ENCODE measurements at regions not wholly inside any gene's neighbourhood (a gene's known extent, or its start where the extent isn't known, plus 50 kb on each side); places are given as distances from the start of the nearest gene placed in this dataset.

DNA sequence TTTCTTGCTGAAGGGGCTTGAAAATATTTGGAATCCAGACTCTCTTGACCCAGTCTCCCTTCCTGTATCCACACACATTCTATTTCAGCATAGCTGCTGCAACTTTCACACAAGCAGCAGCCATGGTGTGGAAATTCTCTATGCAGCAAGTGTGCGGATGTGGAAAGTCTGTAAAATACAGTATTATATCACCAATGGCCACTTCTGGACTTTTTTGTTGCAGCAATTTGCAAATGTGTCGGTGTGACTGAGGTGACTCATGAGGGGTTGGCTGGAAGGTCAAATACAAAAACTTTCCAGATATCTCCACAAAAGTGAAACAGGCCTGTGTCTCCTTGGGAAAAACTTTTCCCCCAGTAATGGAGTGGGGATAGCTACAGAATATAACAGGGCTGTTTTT, 299.3 kb upstream of the GYPC start:
- no peak for DNase-seq

- no peak for DNase-seq
Observed at GRCh38 chr2:126358122-126358521, 297.8 kb upstream of the GYPC start.

DNA sequence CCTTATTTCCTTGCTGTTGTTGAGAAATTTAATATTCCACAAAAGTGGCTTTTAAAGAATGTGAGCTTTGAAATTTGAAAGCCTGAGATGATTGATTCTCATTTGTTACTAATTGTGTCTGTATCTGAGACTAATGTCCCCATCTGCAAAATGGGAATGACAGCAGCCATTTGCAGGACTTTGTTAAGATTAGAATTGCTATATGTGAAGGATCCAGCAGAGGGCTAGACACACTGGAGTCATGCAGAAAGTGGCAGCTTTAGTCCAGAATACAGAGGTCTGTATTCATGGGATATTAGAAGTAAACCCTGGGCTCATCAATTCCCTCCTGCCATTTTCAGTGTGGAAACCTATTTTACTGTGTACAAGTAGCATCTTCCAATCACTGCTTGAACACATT, 296.5 kb upstream of the GYPC start:
- DNase-seq: no peak

DNA sequence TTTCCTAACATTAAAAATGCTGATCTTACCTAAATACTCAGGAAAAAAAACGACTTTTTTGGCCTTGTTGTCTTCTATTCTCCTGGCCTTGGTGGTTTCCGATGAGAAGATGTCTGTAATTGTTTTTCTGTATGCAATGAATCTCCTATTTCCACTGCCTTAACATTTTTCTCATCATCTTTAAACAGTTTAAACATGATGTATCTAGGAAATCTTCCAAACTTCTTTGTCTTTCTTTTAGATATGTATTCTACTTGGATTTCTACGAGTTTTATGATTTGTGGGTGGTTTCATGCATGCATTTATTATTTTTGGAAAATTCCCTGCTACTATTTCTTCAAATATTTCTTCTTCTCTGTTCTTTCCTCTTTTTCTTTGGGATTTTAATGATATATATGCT, 288.6 kb upstream of the GYPC start:
- no peak for DNase-seq

DNA sequence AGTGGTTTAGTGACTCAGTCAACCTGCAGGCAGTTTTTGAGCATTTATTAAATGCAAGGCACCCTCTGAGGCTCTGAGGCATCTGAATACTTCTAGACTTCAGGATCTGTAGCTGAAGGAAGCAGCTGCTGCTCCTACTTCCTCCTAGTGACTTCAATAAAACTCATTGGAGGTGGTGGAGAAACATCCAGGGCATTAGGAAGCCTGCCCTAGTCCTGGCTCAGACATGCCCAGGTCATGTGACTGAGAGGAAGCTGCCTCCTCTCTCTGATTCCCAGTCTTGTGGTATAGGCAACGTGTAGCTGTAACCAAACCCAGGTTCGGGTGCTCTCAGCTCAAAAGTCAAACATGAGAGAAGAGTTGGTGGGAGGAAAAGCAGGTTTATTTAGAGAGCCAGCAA, 287.2 kb upstream of the GYPC start:
- no peak for DNase-seq

GRCh38 chr2:126370201-126370600, 285.8 kb upstream of the GYPC start:
- no peak for DNase-seq

GRCh38 chr2:126372406-126372805, 283.6 kb upstream of the GYPC start:
- DNase-seq: no peak

DNA sequence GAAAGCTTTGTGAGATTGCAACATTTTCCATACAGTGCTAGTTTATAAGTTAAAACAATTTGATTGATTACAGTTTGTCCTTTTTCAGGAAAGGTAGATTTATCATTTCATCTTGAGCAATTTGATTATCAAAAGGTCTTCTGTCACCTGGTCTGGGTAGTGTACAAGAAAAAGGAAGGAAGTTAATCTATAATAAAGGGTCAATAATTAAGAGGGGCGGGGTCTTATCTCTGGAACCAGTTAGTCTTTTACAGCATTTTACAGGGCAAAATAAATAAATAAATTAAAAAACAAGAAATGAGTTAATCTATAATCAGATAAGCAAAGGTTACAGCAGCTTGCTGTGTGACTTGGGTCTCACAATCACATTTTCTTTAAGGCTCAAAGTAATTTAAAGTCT, 277.8 kb upstream of the GYPC start:
- DNase-seq: no peak

GRCh38 chr2:126381091-126381490, 274.9 kb upstream of the GYPC start:
- DNase-seq: no peak

DNA sequence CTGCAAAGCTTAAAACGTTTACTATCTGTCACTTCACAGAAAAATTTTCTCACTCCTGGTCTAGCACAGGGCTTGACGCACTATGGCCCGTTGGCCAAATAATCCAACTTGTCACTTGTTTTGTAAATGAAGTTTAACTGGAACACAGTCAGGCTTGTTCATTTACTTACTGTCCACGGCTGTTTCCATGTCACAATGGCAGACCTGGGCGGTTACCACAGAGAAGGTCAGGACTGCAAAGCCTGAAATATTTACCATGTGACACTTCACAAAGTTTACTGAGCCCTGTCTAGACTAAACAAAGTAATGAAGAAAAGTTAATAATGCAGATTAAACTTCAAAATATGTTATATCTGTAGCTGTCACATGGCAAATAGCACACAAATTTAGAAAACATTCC, 273.0 kb upstream of the GYPC start:
- DNase-seq: no peak

DNA sequence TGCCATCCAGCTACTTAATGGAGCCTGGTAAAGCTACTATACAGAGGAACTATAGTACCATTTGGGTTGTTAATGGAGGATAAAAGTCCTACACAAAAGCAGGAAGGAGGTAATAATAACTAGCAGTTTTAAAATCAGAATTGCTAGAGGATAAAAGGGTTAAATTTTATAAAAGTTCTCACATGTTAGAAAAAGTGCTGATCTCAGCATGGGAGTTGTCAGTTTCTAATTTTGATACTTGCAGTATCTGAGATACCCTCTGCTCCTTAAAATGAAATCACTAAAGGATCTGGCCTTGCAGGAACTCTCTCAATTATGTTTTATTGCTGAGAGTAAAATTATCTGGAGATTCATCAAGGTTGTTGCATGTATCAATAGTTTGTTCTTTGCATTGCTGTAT, 272.2 kb upstream of the GYPC start:
- no peak for DNase-seq

GRCh38 chr2:126385441-126385840, 270.5 kb upstream of the GYPC start:
- DNase-seq: no peak

DNA sequence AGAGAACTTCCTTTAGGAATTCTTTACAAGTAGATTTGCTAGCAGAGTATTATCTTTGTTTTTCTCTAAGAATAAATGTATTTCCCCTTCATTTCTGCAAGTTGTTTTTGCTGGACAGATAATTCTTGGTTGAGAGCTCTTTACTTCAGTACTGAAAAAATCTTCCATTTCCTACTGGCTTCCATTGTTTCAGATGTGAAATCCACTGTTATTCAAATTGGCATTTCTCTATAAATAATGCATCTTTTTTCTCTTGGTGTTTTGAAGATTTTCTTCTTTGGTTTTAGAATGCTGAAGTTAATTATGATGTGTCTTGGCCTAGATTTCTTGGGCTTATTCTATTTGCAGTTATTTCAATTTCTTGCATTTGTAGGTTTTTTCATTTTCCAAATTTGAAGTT, 270.0 kb upstream of the GYPC start:
- DNase-seq: no peak

DNA sequence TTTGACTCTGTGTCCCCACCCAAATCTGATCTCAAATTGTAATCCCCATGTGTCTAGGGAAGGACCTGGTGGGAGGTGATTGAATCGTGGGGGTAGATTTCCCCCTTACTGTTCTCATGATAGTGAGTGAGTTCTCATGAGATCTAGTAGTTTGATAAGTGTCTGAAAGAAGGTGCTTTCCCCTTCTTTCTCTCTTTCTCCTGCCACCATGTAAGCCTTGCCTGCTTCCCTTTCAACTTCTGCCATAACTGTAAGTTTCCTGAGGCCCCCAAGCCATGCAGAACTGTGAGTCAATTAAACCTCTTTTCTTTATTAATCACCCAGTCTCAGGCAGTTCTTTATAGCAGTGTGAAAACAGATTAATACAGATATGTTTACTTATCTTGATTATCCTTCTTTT, 266.5 kb upstream of the GYPC start:
- no peak for DNase-seq

GRCh38 chr2:126392889-126393288, 263.1 kb upstream of the GYPC start:
- no peak for DNase-seq

DNA sequence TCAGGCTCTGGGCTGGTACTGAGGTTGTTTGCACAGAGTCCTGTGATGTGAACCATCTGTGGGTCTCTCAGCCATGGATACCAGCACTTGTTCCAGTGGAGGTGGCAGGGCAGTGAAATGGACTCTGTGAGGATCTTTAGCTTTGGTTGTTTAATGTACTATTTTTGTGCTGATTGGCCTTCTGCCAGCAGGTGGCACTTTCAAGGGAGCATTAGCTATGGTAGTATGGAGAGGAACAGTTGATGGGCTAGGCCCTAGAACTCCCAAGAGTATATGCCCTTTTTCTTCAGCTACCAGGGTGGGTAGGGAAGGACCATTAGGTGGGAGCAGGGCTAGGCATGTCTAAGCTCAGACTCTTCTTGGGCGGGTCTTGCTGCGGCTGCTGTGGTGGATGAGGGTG, 257.0 kb upstream of the GYPC start:
- DNase-seq: no peak

DNA sequence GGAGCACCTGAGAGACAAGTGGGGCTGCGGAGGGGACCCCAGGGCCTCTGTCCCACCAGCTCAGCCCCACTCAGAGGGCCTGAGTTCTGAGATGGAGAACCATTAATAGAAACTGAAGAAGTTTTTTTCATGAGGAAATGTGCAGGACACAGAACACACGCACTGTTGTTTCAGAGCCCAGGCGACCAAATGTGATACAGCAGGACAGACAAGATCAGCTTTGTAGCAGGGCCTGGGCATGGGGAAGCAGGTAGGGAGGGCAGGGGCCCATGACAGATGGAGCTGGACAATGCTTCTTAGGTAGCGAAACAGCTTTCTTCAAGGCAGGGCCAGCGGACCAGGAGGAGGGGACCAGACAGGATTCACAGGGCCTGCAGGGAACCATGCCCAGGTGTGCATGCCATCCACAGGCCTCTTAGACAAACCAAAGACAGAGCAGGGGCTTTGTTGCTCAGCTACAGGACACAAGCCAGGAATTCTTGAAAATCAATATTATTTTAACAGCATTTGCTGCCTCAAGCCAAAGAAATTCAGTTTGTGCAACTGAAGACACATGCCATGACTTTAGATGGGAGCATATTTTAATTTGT, 252.8 kb upstream of the GYPC start:
- DNase-seq: no peak

DNA sequence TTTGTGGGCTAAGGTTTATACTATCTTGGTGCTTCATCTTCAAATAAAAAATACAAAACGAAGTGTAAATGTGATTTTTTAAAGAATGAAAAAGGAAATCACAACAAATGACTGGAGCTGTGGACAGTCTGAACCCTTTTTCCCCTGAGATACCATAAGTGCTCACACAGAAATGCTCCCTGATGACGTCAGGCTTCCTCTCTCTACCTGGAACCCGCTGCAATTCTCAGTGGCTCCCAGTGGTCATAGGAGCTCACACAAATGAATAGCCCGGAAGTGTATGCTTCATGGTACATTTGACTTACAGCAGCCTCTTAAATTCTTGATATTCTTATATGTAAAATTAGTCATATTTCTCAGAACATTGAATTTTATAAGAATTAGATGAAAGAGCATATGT, 249.7 kb upstream of the GYPC start:
- no peak for DNase-seq

- no peak for DNase-seq
Observed at GRCh38 chr2:126408671-126409070, 247.3 kb upstream of the GYPC start.

- DNase-seq: no peak
Observed at GRCh38 chr2:126409850-126410249, 246.1 kb upstream of the GYPC start.

- no peak for DNase-seq
Observed at GRCh38 chr2:126413079-126413478, 242.9 kb upstream of the GYPC start.

DNA sequence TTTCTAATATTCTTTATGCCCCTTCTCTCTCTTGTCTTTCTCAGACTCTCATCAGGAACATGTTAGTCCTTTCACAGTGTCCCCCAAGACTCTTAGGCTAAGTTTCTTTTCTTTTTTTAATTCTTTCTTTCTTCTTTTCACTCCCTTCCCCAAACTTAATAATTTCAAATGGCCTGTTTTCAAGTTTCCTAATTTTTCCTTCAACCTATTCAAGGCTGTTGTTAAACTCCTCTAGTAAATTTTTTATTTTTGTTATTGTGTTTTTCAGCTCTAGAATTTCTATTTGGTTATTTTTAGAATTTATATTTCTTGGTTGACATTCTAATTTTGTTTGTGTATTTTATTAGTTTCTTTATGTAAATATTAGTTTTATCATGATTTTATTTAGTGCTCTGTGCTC, 236.6 kb upstream of the GYPC start:
- DNase-seq: no peak

DNA sequence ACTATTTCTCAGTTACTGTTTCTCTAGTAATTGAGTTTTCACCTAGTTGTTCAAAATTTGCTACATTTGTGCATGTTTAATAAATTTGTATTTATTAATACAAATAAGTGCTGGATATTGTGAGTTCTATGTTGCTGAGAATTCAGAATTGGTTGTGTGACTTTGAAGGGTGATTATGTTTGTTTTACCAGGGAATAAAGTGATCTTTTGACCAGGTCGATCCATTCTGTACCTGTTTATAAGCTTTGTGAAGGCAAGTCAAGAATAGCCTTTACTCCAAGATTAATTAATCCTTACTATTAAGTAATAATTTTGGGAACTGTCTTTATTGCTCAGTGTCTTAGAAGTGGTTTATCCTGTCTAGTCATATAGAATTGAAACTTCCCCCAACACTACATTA, 230.0 kb upstream of the GYPC start:
- DNase-seq: no peak

GRCh38 chr2:126429103-126429502, 226.9 kb upstream of the GYPC start:
- DNase-seq: no peak

GRCh38 chr2:126431136-126431535, 224.8 kb upstream of the GYPC start:
- no peak for DNase-seq

- no peak for DNase-seq
Observed at GRCh38 chr2:126436411-126436810, 219.5 kb upstream of the GYPC start.
